GM23248 (cell line): ENCODE measurements at regions not wholly inside any gene's neighbourhood (a gene's known extent, or its start where the extent isn't known, plus 50 kb on each side); places are given as distances from the start of the nearest gene placed in this dataset.

Source experiments
- DNase-seq: peaks from one replicate; pipeline ENCODE4 v3.0.0-alpha.2; 2015
- H2AFZ ChIP-seq: fragments of 200-600 bp; sonication (generic); 2 replicates; pipeline ENCODE4 v1.6.1; 2016; ENCODE audit warnings: antibody characterized with exemption
- H3F3A ChIP-seq: fragments of 200-600 bp; sonication (generic); 2 replicates; pipeline ENCODE4 v1.6.1; 2016; ENCODE audit warnings: mild to moderate bottlenecking, antibody characterized with exemption, mixed run types; ENCODE audit not compliant: insufficient read depth
- H3K27ac ChIP-seq: fragments of 200-600 bp; sonication (generic); 2 replicates; pipeline ENCODE4 v1.5.1; 2016; ENCODE audit warnings: mild to moderate bottlenecking
- H3K27me3 ChIP-seq: fragments of 200-600 bp; sonication (generic); replicated peaks from 2 replicates; pipeline ENCODE4 v1.6.1; 2016; ENCODE audit warnings: mild to moderate bottlenecking; ENCODE audit not compliant: insufficient read depth
- H3K36me3 ChIP-seq: fragments of 200-600 bp; sonication (generic); 2 replicates; pipeline ENCODE4 v1.6.1; 2016; ENCODE audit warnings: low read depth, mild to moderate bottlenecking
- H3K4me1 ChIP-seq: fragments of 200-600 bp; sonication (generic); 2 replicates; pipeline ENCODE4 v1.6.1; 2016; ENCODE audit warnings: mild to moderate bottlenecking; ENCODE audit not compliant: insufficient read depth
- H3K4me2 ChIP-seq: fragments of 200-600 bp; sonication (generic); one replicate; pipeline ENCODE4 v1.6.1; 2016; ENCODE audit warnings: mild to moderate bottlenecking; ENCODE audit not compliant: unreplicated experiment
- H3K4me3 ChIP-seq: fragments of 200-600 bp; sonication (generic); 2 replicates; pipeline ENCODE4 v1.5.1; 2016; ENCODE audit warnings: mild to moderate bottlenecking
- H3K79me2 ChIP-seq: fragments of 200-600 bp; sonication (generic); 2 replicates; pipeline ENCODE4 v1.6.1; 2016; ENCODE audit warnings: mild to moderate bottlenecking; ENCODE audit not compliant: insufficient read depth
- H3K9ac ChIP-seq: fragments of 200-600 bp; sonication (generic); 2 replicates; pipeline ENCODE4 v1.6.1; 2016; ENCODE audit warnings: mild to moderate bottlenecking
- H3K9me2 ChIP-seq: fragments of 200-600 bp; sonication (generic); 2 replicates; pipeline ENCODE4 v1.6.1; 2016; ENCODE audit warnings: mixed run types, mild to moderate bottlenecking, moderate library complexity; ENCODE audit not compliant: insufficient read depth
- H3K9me3 ChIP-seq: fragments of 200-600 bp; sonication (generic); one replicate; pipeline ENCODE4 v1.6.1; 2017; ENCODE audit warnings: low read depth
- H4K20me1 ChIP-seq: fragments of 200-600 bp; sonication (generic); 2 replicates; pipeline ENCODE4 v1.6.0; 2016; ENCODE audit not compliant: insufficient read depth
- EZH2 ChIP-seq: fragments of 200-600 bp; sonication (generic); IDR thresholded peaks from 2 replicates; pipeline ENCODE4 v1.6.1; 2018; ENCODE audit warnings: antibody characterized with exemption, mild to moderate bottlenecking; ENCODE audit not compliant: insufficient read depth, poor library complexity, severe bottlenecking
- EZH2phosphoT487 ChIP-seq: fragments of 200-600 bp; sonication (generic); IDR thresholded peaks from 2 replicates; pipeline ENCODE4 v1.6.1; 2018; ENCODE audit warnings: antibody characterized with exemption, moderate library complexity, mild to moderate bottlenecking, low read depth; ENCODE audit not compliant: insufficient read depth
- WGBS, 2 experiments: methylation state at CpG; one replicate each; pipeline ENCODE4 v1.1.6; 2015 to 2017; ENCODE audit warnings: low lambda C conversion rate in 2 of 2, low coverage in 1 of 2; ENCODE audit errors: missing lambda C conversion rate in 2 of 2; 5-methylcytosine and 5-hydroxymethylcytosine counted together
- in situ Hi-C: fragments of 300-500 bp; cut with MboI; formaldehyde crosslinking; loops from 2 replicates; pipeline ENCODE4 v1.15.0; 2020

DNA sequence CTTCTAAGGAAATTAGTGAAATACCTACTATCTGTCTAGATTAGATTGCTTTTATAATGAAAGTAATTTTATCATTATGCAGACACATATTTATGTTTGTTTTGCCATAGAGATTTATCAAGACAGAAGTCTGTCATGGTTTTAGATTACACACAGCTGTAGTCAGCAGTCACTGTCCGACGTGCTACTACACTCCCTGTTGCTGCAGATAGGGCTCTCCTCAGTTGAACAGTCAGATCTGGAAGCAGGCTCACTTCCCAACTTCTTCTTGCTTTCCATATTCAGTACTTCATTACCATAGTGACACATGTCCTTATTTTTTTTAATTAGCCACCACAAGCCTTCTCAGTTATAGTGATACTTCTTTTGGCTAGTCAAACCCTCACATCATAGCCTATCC is 329.9 kb upstream of the ITGA1 start:
- 2 to 4% methylated on average over 2 of the region's 2 CpGs for WGBS, 2 experiments
- H3K79me2 ChIP-seq: no peaks in the 10 kb centered on the region
- no peak for DNase-seq
- H4K20me1 ChIP-seq: no peaks in the 10 kb centered on the region
- H3K27ac ChIP-seq: no peak overlapping the region
- no peaks in the 10 kb centered on the region for H3K36me3 ChIP-seq
- H2AFZ ChIP-seq: no peak overlapping the region
- no peaks in the 10 kb centered on the region for H3K9me2 ChIP-seq
- no peak overlapping the region for H3K4me3 ChIP-seq
- no peak overlapping the region for H3K4me2 ChIP-seq
- H3K9me3 ChIP-seq: no peaks in the 10 kb centered on the region
- no peaks in the 10 kb centered on the region for H3K4me1 ChIP-seq
- in situ Hi-C loops: no loop called here
- no peak for TF ChIP-seq EZH2phosphoT487
- no peak for TF ChIP-seq EZH2
- H3K9ac ChIP-seq: no peak overlapping the region
- H3K27me3 ChIP-seq: no peaks in the 10 kb centered on the region
- no peaks in the 10 kb centered on the region for H3F3A ChIP-seq

DNA sequence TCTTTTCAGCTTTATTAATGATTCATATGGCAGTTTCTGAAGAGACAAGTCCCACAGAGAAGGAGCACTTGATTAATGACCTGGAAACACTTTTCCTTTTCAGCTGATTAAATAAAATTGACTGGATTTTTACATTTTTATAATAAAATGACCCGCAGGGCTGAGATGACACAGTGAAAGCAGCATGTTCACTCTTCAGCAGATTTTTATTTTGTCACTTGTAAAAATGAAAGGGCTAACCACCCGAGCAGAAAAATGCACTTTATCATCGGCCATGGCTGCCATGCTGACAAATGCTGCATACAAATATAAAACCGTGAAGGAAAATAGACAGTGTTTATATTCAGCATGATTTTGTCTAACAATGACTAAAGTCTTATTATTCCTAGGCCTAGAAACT is 321.6 kb upstream of the ITGA1 start:
- H3K9ac ChIP-seq: no peak overlapping the region
- in situ Hi-C loops: no loop called here
- no peaks in the 10 kb centered on the region for H3F3A ChIP-seq
- H2AFZ ChIP-seq: no peak overlapping the region
- 28 to 33% methylated on average over 4 of the region's 4 CpGs for WGBS, 2 experiments
- no peaks in the 10 kb centered on the region for H4K20me1 ChIP-seq
- TF ChIP-seq EZH2 (no peak), EZH2phosphoT487 (no peak)
- H3K4me2 ChIP-seq: no peak overlapping the region
- H3K36me3 ChIP-seq: no peaks in the 10 kb centered on the region
- no peaks in the 10 kb centered on the region for H3K9me3 ChIP-seq
- H3K27ac ChIP-seq: no peak overlapping the region
- DNase-seq: no peak
- H3K4me1 ChIP-seq: no peaks in the 10 kb centered on the region
- H3K27me3 ChIP-seq: no peaks in the 10 kb centered on the region
- H3K4me3 ChIP-seq: no peak overlapping the region
- no peaks in the 10 kb centered on the region for H3K79me2 ChIP-seq
- H3K9me2 ChIP-seq: peaks cover 5% of the 10 kb centered on the region; the same call in 1 of the 2 replicates

DNA sequence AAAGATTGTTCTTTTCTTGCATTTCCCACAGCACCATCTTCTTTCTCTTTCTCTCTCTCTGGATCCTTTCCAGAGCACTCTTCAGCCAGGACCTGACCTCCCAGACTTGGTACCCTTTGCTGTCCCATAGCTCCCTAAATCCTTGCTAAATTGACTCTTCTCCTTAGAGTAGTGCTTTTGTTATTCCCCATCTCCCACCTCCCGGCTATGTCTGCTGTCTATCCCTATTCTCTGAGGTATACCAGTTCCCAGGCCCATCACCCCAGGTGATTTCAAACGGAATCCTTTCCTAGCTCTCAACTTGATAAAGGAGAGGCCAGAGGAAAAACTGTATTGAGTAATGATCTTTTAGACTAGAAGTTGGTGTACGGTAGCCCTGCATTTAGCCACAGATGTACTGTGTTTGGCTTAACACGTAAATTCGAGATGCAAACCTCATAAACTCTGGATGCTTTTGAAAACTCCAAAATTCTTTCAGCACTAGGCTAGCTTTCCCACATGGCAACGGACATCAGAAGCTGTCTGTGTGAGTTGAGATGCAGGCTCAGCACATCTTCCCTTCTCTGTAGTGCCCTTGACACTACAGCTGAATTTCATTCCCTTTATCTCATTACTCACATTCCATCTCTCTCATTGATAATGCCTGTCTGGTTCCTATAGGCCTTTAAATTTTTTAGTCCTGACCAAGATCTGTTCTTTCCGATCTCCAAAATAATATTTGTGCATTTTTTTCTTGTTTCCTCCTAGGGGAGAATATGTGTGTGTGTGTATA is 320.8 kb upstream of the ITGA1 start:
- H3K36me3 ChIP-seq: no peaks in the 10 kb centered on the region
- H4K20me1 ChIP-seq: no peaks in the 10 kb centered on the region
- no peak overlapping the region for H3K9ac ChIP-seq
- DNase-seq: no peak
- H3K4me2 ChIP-seq: no peak overlapping the region
- H3K79me2 ChIP-seq: no peaks in the 10 kb centered on the region
- no peaks in the 10 kb centered on the region for H3K9me3 ChIP-seq
- in situ Hi-C loops: no loop called here
- peaks cover 5% of the 10 kb centered on the region; the same call in 1 of the 2 replicates for H3K9me2 ChIP-seq
- no peak overlapping the region for H2AFZ ChIP-seq
- H3K4me1 ChIP-seq: no peaks in the 10 kb centered on the region
- TF ChIP-seq EZH2phosphoT487 (no peak), EZH2 (no peak)
- H3K27ac ChIP-seq: no peak overlapping the region
- 8 to 12% methylated on average over 7 of the region's 7 CpGs for WGBS, 2 experiments
- no peaks in the 10 kb centered on the region for H3F3A ChIP-seq
- no peak overlapping the region for H3K4me3 ChIP-seq
- no peaks in the 10 kb centered on the region for H3K27me3 ChIP-seq

DNA sequence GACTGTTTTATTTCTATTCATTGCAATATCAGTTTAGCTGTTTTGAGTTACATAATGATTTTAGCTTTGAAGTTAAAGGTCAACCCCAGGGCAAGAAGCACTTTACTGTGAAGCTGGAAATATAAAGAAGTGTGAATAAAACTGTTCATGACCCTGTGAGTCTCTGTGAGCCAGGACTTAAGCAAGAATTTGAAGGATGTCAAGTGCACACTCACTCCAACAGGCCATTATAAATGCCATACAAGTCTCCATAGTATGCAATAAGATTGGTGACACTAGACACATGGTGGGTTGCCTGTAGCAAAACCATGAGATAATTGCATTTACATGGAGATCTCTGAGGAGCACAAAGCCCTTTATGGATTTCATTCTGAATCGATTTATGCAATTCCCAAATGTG is 318.7 kb upstream of the ITGA1 start:
- Histone ChIP-seq H3K9ac (no peak overlapping the region), H3K79me2 (no peaks in the 10 kb centered on the region), H3K4me2 (no peak overlapping the region), H3K9me2 (peaks cover 5% of the 10 kb centered on the region; the same call in 1 of the 2 replicates), H2AFZ (no peak overlapping the region), H3F3A (no peaks in the 10 kb centered on the region), H3K27ac (no peak overlapping the region), H3K36me3 (no peaks in the 10 kb centered on the region), H3K4me3 (no peak overlapping the region), H3K4me1 (no peaks in the 10 kb centered on the region), H3K27me3 (no peaks in the 10 kb centered on the region), H4K20me1 (no peaks in the 10 kb centered on the region), H3K9me3 (no peaks in the 10 kb centered on the region)
- in situ Hi-C loops: no loop called here
- 0 to 4% methylated on average over 1 of the region's 1 CpG for WGBS, 2 experiments
- DNase-seq: no peak
- TF ChIP-seq EZH2: no peak
- TF ChIP-seq EZH2phosphoT487: no peak
